ENCODE measurements at regions not wholly inside any gene's neighbourhood (a gene's known extent, or its start where the extent isn't known, plus 50 kb on each side); places are given as distances from the start of the nearest gene placed in this dataset.

DNA sequence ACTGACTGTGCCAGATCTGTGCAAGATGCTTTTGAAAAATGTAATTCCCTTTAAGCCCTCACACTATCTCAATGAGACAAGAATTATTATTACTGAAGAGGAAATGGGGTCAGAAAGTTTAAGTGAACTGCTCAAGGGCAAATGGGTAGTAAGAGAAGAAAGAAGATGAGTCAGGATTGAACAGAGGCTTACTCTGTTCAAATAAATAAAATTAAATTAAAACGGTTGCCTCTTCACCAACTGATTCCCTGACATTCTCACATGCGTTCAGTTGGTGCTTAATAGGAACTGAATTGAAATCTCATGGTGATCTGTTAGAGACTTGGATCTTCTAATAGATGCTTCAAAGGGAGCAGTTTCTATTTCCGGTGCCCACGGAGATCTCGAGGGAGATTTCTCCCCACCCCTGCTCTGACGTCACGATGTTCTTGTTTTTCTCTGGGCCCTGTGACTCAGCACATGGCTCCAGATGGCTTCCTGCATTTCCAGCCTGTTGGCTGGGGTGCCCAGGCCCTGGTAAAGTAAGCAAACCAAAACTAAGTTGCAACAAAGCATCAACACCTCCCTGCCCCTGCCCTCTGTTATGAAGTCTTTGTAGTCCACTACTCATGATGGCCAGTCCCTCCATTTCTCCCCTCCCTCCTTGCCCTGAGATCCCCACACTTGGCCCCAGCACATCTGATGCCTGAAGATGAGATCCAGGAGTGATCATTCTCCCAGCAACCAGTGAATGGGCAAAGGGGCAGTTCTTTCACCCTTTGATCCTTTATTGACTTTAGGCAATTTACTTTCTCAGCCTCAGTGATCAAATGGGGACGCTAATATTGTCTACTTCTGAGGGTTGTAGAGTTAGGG, 106.1 kb upstream of the CPEB4 start:
- peak; percentile 68 for DNase-seq (ENCODE audit: low read depth)

- no peak for DNase-seq (ENCODE audit: low read depth)
Measured at GRCh38 chr5:173782671-173783101, 105.5 kb upstream of the CPEB4 start.

GRCh38 chr5:173783371-173783770, 104.8 kb upstream of the CPEB4 start:
- DNase-seq (ENCODE audit: low read depth): no peak

GRCh38 chr5:173785400-173785799, 102.7 kb upstream of the CPEB4 start:
- DNase-seq (ENCODE audit: low read depth): no peak

DNA sequence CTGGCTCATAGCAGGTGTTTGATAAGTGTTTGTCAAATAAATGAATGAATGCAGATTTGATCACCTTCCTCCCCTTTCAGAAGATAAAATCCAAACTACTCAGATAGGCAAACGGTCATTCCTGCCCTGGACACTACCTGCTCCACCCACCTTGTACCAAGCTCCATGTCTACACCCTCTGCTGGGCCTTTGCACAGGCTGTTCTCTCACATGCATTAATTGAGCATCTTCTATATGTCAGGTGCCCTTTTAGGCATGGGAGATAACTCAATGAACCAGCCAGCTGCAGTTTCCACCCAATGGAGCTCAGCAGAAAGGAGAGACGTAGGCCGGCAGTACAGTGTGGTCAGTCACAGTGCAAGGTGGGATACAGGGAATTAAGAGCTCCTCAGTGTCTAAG, 102.3 kb upstream of the CPEB4 start:
- DNase-seq (ENCODE audit: low read depth): no peak

DNA sequence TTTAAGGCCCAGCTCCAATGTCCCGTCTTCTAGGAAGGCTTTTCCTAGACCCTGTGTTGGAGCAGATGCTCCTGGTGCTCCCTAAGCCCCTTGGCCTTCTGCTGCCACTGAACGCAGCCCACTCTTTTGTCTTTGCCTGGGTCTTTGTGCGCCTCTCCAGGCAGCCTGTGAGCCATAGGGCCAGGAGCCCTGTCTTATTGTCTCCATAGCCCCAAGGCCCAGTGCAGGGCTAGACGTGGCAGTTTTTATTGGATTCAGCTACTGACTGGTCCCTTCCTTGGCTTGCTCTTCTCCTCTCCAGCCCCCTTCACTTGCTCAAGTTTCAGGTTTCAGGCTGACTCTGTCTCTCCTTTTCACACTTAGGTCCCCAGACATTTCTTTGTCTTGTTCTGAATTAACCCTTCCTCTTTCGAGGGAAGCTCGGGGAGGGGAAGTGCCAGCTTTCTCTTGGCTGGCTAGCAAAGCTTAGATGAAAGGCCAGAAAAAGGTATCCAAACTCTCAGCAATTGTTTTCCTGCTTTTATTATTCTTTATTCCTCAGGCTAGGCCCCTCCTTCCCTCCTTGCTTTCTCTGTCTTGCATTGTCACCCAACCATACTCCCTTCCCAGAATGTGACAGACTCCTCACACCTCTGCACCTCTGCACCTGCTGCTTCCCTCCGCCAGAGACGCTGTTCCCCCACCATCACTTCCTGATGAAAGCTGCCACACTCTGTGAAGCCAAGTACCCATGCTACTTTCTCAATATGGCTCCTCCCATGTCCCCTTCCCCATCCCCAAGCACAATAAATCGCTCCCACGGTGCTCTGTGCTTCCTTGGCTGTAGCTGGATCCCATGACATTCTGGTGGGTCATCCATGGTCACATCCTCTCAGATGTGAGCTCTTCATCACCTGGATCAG, 101.6 kb upstream of the CPEB4 start:
- DNase-seq (ENCODE audit: low read depth): no peak

DNA sequence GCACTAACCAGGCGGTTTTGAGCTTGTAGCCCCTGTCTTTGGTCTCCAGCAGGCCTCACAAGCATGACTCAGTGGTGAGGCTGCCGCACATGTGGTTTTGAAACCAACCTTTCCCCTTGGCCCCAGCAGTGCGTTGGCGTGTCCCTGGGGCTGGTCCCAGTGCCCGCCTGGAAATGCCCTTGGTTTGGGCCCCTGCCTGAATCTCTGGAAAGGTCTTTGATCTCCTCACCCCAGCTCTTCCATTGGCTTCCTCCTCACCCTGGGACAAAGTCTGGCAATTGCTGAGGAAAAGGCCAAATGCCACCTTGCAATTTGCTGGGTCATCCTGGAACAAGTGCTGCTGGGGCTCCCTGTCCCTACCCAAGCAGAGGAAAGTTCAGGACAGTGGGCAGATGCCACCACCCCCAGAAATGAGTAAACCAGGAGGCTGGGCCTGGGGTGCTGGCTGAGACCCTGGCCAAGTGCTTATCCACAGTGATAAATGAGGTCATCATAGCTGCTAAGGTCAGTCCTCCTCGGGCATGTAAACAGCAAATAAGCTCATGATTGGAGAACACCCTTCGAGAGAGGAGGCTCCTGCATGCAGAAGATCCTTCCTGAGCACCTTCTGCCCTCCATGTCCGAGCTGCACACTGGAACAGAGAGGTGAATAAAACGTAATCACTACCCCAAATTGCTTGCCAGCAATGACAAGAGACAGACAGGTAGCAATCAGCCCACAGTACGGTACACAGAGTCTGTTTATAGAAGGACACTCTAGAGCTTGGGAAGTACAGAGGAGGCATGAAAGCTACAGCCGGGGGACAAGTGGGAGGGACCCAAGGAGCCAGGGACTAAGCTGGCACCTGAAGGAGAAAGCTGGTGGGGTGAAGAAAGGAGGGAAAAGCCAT, 98.9 kb upstream of the CPEB4 start:
- peak; percentile 68 for DNase-seq (ENCODE audit: low read depth)

DNA sequence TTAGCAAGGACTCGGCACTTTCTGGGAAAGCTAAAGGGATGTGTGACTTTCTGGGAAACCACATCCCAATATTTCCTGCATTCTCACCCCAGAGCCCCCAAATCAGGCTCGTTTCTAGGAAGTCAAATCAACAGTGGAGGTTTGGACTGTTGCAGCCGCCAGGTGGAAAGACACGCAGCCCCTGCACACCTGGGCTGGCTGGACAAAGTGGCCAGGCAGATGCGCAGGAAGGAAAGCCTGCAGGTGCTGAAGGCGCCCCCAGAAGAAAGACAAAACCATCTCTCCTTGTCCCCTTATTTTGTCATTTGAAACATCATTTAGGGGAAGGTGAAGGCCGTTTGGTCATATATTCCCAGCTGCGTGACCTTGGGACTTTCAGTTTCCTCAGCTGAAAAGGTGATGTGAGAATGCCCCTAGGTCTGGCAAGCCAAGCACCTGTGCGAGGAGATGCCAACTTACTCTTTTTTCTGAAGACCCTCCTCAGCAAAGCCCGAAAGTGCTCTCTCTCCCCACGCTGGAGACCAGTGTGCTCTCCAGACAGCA, 97.9 kb upstream of the CPEB4 start:
- no peak for DNase-seq (ENCODE audit: low read depth)

DNA sequence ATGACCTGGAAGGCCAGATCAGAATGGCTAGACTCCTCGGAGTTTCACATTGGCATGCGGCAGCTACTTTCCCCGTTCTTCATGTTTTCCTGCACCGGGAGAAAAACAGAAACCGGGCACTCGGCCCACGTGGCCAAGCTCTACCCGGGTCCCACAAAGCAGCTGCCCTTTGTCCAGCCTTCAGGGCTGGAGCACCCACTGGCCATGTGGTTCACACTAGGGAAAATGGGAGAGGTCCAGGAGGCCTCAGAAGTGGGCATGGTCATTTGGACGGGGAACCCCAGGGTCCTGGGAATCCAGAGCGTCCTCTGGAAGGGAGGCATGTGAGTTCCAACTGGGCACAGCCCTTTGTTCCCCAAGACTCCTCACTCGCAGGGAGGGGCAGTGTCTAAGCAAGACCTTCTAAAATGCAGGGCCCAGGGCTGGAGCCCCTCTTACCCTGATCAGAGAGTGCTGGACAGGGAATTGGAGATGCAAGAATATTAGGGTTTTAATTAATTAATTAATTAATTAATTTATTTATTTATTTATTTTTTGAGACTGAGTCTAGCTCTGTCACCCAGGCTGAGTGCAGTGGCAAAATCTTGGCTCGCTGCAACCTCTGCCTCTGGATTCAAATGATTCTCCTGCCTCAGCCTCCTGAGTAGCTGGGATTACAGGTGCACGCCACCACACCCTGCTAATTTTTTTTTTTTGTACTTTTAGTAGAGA, 97.2 kb upstream of the CPEB4 start:
- DNase-seq (ENCODE audit: low read depth): no peak

DNA sequence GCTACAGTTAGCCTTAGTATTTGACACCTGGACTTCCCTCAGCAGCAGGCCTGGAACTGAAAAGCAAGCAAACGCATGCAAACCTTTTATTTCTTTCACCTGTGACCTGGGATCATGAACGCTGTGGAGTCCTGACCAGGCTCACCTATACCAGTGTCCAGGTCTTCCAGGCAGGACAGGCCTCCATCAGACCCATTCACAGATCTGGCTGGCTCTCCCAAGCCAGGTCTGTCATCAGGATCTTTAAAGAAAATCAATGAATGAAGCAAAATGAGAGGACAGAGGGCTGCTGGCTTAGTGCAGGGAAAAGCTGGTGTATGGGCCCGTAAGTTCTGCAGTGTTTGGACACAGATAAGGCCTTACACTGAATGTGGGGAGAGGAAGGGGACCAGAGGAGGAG, 96.3 kb upstream of the CPEB4 start:
- DNase-seq (ENCODE audit: low read depth): no peak

- no peak for DNase-seq (ENCODE audit: low read depth)
Measured at GRCh38 chr5:173792781-173793547, 95.2 kb upstream of the CPEB4 start.

- no peak for DNase-seq (ENCODE audit: low read depth)
Measured at GRCh38 chr5:173793648-173794548, 94.3 kb upstream of the CPEB4 start.

GRCh38 chr5:173794901-173795416, 93.2 kb upstream of the CPEB4 start:
- no peak for DNase-seq (ENCODE audit: low read depth)

DNA sequence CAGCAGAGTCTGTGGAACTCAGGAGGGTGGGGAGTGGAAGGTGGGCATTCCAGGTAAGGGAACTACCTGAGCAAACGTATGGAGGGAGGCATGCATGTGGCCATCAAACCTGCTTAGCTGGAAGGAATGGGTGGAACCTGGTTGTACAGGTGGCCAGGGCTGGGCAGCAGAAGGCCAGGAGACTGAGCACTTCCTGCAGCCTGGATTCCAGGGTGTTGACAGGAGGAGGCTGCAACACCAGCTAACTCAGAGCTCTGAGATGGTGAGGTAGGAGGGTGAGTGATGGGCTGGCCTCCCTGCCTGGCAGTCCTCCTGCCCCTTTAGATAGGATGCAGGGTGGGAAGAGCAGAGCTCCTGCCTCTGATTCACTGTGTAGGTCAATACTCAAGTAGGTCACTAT, 92.5 kb upstream of the CPEB4 start:
- no peak for DNase-seq (ENCODE audit: low read depth)

- DNase-seq (ENCODE audit: low read depth): no peak
Measured at GRCh38 chr5:173796721-173797495, 91.2 kb upstream of the CPEB4 start.

DNA sequence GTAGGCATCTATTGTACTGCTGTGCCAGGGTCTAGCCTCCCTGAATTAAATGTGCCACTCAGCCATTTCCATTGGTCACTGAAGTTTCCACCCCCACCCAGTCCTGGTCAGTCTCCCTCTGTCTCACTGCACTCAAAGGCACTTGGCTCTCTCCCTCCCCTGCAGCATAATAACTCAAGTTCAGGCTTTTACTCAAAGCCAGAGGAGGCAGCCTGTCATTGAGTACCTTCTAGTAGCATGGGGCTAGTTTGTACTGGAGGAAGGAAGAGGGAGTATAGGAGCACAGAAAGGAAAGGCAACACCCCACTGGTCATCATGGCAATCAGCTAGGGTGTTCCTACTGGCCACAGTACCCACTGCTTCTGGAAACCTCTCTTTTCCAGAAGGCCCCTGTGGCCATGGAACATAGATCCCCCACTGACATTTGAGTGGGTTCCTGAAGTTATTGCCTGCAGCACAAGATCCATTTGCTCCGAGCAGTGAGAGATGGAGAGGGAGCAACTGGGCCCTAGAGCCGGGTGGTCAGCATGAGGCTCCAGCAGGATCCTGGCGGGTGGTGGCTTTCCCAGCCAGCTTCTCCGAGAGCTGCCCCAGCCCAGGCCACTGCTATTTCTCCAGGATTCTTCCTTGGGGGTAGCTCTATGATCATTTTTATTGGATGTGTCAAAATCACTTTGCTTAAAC, 89.9 kb upstream of the CPEB4 start:
- no peak for DNase-seq (ENCODE audit: low read depth)

- no peak for DNase-seq (ENCODE audit: low read depth)
Measured at GRCh38 chr5:173800340-173800739, 87.8 kb upstream of the CPEB4 start.

- DNase-seq (ENCODE audit: low read depth): no peak
Measured at GRCh38 chr5:173801006-173801405, 87.1 kb upstream of the CPEB4 start.
